Choroid plexus epithelial cell (primary cell): ENCODE measurements at regions not wholly inside any gene's neighbourhood (a gene's known extent, or its start where the extent isn't known, plus 50 kb on each side); places are given as distances from the start of the nearest gene placed in this dataset.
"Not testable (repeated sequence)": the region's sequence is repeated elsewhere in the genome, so short reads cannot be mapped to it uniquely, and the experiment has no call there.

Source experiments
- DNase-seq: peaks from one replicate; pipeline ENCODE4 v3.0.0-alpha.2; 2010; ENCODE audit warnings: low read depth
- H3K4me3 ChIP-seq: 2 replicates; pipeline ENCODE4 v1.5.1; 2011; ENCODE audit warnings: low read depth, mild to moderate bottlenecking, control low read depth, low read length, moderate library complexity
- CTCF ChIP-seq: conservative IDR thresholded peaks from 2 replicates; pipeline ENCODE4 v1.5.1; 2011; ENCODE audit warnings: low read depth, mild to moderate bottlenecking, control low read depth, inconsistent platforms, low read length, moderate library complexity

DNA sequence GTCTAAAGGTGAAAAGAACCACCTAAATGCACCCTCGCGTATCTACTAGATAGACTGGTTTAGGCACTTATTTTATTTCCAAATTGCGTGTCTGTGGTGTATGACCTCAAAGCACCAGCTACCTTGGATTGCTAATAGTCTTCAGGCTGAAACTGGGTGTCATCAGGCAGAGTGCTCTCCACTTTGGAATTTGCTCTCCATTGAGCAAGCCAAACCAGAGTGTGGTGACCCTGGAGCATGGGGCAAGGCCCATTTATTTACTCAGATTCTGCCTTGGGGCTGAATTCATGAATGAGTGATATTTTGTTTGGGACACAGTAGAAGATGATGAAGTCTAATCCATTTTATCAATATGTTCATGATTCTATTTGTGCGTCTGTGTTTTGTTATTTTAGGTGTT, 812.8 kb upstream of the SLC35B3 start:
- no peak for TF ChIP-seq CTCF

GRCh38 chr6:9240861-9241260, 805.5 kb upstream of the SLC35B3 start:
- no peak for TF ChIP-seq CTCF
- no peak overlapping the region for H3K4me3 ChIP-seq
- DNase-seq = no peak

More for the DNA sequence above, 812.8 kb upstream of the SLC35B3 start:
- H3K4me3 ChIP-seq = no peak overlapping the region
- DNase-seq = no peak

DNA sequence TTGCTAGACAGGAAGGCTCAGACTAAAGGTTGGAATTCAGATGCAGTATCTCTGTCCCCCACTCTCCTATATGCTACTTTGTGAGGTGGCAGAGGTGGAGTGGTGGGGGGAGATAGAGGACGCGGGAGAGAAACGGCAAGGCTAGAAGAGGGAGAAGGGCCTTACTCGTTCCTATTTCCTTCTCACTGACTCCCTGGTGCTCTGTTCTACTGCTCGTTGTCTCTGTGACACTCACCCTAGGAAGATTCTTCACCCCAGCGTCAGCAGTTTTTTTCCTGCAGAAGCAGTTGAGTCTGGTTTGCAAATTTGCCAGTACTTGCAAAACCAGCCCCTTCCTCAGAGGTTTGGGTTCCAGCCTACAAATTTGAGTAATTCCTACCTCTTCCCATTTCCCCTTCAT, 801.1 kb upstream of the SLC35B3 start:
- DNase-seq = no peak
- no peak for TF ChIP-seq CTCF
- no peak overlapping the region for H3K4me3 ChIP-seq

GRCh38 chr6:9233686-9234085, 798.3 kb upstream of the SLC35B3 start:
- TF ChIP-seq CTCF = no peak
- no peak overlapping the region for H3K4me3 ChIP-seq
- DNase-seq = no peak

- DNase-seq = no peak
- TF ChIP-seq CTCF = no peak
- H3K4me3 ChIP-seq = no peak overlapping the region
Observed at GRCh38 chr6:9233226-9233625, 797.9 kb upstream of the SLC35B3 start.

- DNase-seq = no peak
- no peak for TF ChIP-seq CTCF
- H3K4me3 ChIP-seq = no peak overlapping the region
Observed at GRCh38 chr6:9225441-9225871, 790.1 kb upstream of the SLC35B3 start.

- H3K4me3 ChIP-seq = no peak overlapping the region
- TF ChIP-seq CTCF = no peak
- no peak for DNase-seq
Observed at GRCh38 chr6:9224539-9224938, 789.2 kb upstream of the SLC35B3 start.

DNA sequence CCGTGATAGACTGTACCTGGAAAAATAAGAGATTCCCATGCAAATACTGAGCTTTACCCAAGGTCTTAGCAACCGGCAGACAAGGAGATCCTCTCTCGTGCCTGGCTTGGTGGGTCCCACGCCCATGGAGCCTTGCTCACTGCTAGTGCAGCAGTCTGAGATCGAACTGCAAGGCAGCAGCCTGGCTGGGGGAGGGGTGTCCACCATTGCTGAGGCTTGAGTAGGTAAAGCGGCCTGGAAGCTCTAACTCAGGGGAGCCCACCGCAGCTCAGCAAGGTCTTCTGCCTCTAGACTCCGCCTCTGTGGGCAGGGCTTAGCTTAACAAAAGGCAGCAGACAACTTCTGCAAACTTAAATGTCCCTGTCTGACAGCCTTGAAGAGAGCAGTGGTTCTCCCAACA, 778.4 kb upstream of the SLC35B3 start:
- not testable (repeated sequence) for H3K4me3 ChIP-seq, DNase-seq
